GM12878 (cell line): ENCODE measurements at regions not wholly inside any gene's neighbourhood (a gene's known extent, or its start where the extent isn't known, plus 50 kb on each side); places are given as distances from the start of the nearest gene placed in this dataset.

Experiments used
- ATAC-seq: fragments of 200-7000 bp; cut with Tn5 transposase; 3 replicates; pipeline ENCODE4 v1.9.1; 2020; ENCODE audit warnings: mild to moderate bottlenecking, moderate library complexity
- BruUV-seq: library from RNA; stranded (reverse); fragments of 400-500 nt; replicated peaks from 2 replicates; lab custom pipeline; 2021; lab: Mats Ljungman, UMichigan
- CTCF ChIA-PET: fragments of 300-600 bp; sonication (Branson Sonifier 250); formaldehyde crosslinking; extraction: SDS; loops from one replicate; lab custom pipeline; 2021; ENCODE audit warnings: inconsistent platforms; lab: Yijun Ruan, JAX
- POLR2A ChIA-PET: fragments of 350-600 bp; formaldehyde crosslinking; extraction: SDS; loops from one replicate; lab custom pipeline; 2021; ENCODE audit warnings: inconsistent platforms; lab: Charles Lee
- RAD21 ChIA-PET: fragments of 300-600 bp; sonication (Branson Sonifier 250); formaldehyde crosslinking; loops from one replicate; lab custom pipeline; 2023; ENCODE audit warnings: antibody characterized with exemption; ENCODE audit not compliant: unreplicated experiment; lab: Charles Lee
- SMC1A ChIA-PET: fragments of 300-600 bp; sonication (Branson Sonifier 250); formaldehyde crosslinking; loops from one replicate; lab custom pipeline; 2023; ENCODE audit not compliant: unreplicated experiment, uncharacterized antibody; lab: Charles Lee
- DNase-seq: peaks from one replicate; pipeline ENCODE4 v3.0.0-alpha.2; 2011; ENCODE audit warnings: low read depth, low spot score
- FAIRE-seq: peaks from 3 replicates; lab custom pipeline; 2011; peaks lifted over from hg19 to GRCh38; lab: Jason Lieb, UNC
- H2AFZ ChIP-seq: 2 replicates; pipeline ENCODE4 v1.6.0; 2011; ENCODE audit warnings: low read depth, low read length, control low read depth; ENCODE audit not compliant: control insufficient read depth
- H3K27ac ChIP-seq: 2 replicates; pipeline ENCODE4 v1.5.1; 2011; ENCODE audit warnings: control low read depth; ENCODE audit not compliant: control insufficient read depth, insufficient read depth
- H3K27me3 ChIP-seq, 2 experiments: replicated peaks in 1 of 2; 2 replicates each; pipeline versions ENCODE4 v1.6.0 to v1.6.1; 2011; ENCODE audit warnings: low read length in 1 of 2; ENCODE audit not compliant: control insufficient read depth in 2 of 2, insufficient read depth in 2 of 2
- H3K36me3 ChIP-seq, 2 experiments: 2 replicates each; pipeline ENCODE4 v1.5.1; 2011; ENCODE audit warnings: low read length in 1 of 2; ENCODE audit not compliant: control insufficient read depth in 2 of 2, insufficient read depth in 2 of 2
- H3K4me1 ChIP-seq: 2 replicates; pipeline ENCODE4 v1.6.1; 2011; ENCODE audit warnings: mild to moderate bottlenecking, low read length, moderate library complexity, mixed read lengths; ENCODE audit not compliant: control insufficient read depth, insufficient read depth
- H3K4me2 ChIP-seq: 2 replicates; pipeline ENCODE4 v1.6.0; 2011; ENCODE audit warnings: control low read depth; ENCODE audit not compliant: control insufficient read depth, insufficient read depth
- H3K4me3 ChIP-seq: fragments of 200-600 bp; sonication (generic); 2 replicates; pipeline ENCODE4 v1.5.1; 2016
- H3K79me2 ChIP-seq: 2 replicates; pipeline ENCODE4 v1.6.0; 2011; ENCODE audit warnings: low read length; ENCODE audit not compliant: control insufficient read depth, insufficient read depth
- H3K9ac ChIP-seq: 2 replicates; pipeline ENCODE4 v1.8.0; 2011; ENCODE audit warnings: low read length, control low read depth, mixed read lengths; ENCODE audit not compliant: control insufficient read depth, insufficient read depth
- H3K9me3 ChIP-seq: replicated peaks from 3 replicates; pipeline ENCODE4 v1.5.1; 2011; ENCODE audit warnings: mild to moderate bottlenecking, low read length; ENCODE audit not compliant: control insufficient read depth, insufficient read depth
- H4K20me1 ChIP-seq: 2 replicates; pipeline ENCODE4 v1.6.0; 2011; ENCODE audit not compliant: control insufficient read depth, insufficient read depth
- ATF3 ChIP-seq: IDR thresholded peaks from 2 replicates; pipeline ENCODE4 v1.6.1; 2011; ENCODE audit warnings: low read depth, mild to moderate bottlenecking, low read length, moderate library complexity, borderline replicate concordance; ENCODE audit errors: extremely low read depth
- BRCA1 ChIP-seq: IDR thresholded peaks from 2 replicates; pipeline ENCODE4 v1.6.1; 2011; ENCODE audit warnings: low read depth, low read length, improper control_type of control experiment
- CHD4 ChIP-seq: fragments of 200-600 bp; sonication (generic); IDR thresholded peaks from 2 replicates; pipeline ENCODE4 v1.6.1; 2016; ENCODE audit warnings: mild to moderate bottlenecking
- CREB1 ChIP-seq: IDR thresholded peaks from 2 replicates; pipeline ENCODE4 v1.6.1; 2012; ENCODE audit warnings: low read depth, mild to moderate bottlenecking, inconsistent platforms
- DPF2 ChIP-seq: fragments of 450-650 bp; IDR thresholded peaks from 2 replicates; pipeline ENCODE4 v1.6.1; 2017; ENCODE audit warnings: mild to moderate bottlenecking
- EP300 ChIP-seq, 2 experiments: fragments of 150-350 bp in 1 of 2; IDR thresholded peaks; 2 replicates each; pipeline ENCODE4 v1.6.1; 2011 to 2012; ENCODE audit warnings: low read depth in 2 of 2, low read length in 2 of 2, borderline replicate concordance in 1 of 2, improper control_type of control experiment in 1 of 2, inconsistent platforms in 1 of 2; ENCODE audit not compliant: control insufficient read depth in 1 of 2
- FOXK2 ChIP-seq: fragments of 450-650 bp; IDR thresholded peaks from 2 replicates; pipeline ENCODE4 v1.6.1; 2017; ENCODE audit warnings: mild to moderate bottlenecking, moderate library complexity
- NFYA ChIP-seq: IDR thresholded peaks from 2 replicates; pipeline ENCODE4 v1.6.1; 2011; ENCODE audit warnings: low read depth, mild to moderate bottlenecking, low read length, improper control_type of control experiment, borderline replicate concordance
- NKRF ChIP-seq: fragments of 450-650 bp; conservative IDR thresholded peaks from 2 replicates; pipeline ENCODE4 v1.6.1; 2017; ENCODE audit warnings: mild to moderate bottlenecking, moderate library complexity
- NR2F1 ChIP-seq: fragments of 450-650 bp; conservative IDR thresholded peaks from 2 replicates; pipeline ENCODE4 v1.6.1; 2017; ENCODE audit warnings: mild to moderate bottlenecking
- RAD21 ChIP-seq: IDR thresholded peaks from 2 replicates; pipeline ENCODE4 v1.6.1; 2011; ENCODE audit warnings: mild to moderate bottlenecking, low read depth, low read length, moderate library complexity; ENCODE audit not compliant: insufficient read depth
- RAD51 ChIP-seq: fragments of 450-650 bp; IDR thresholded peaks from 2 replicates; pipeline ENCODE4 v1.6.1; 2016; ENCODE audit warnings: moderate library complexity, mild to moderate bottlenecking, inconsistent platforms
- RELB ChIP-seq: fragments of 450-650 bp; IDR thresholded peaks from 2 replicates; pipeline ENCODE4 v1.6.1; 2017; ENCODE audit warnings: low read depth, mild to moderate bottlenecking, moderate library complexity
- SMC3 ChIP-seq: IDR thresholded peaks from 2 replicates; pipeline ENCODE4 v1.6.1; 2011; ENCODE audit warnings: low read length, improper control_type of control experiment, borderline replicate concordance
- TCF3 ChIP-seq: IDR thresholded peaks from 2 replicates; pipeline ENCODE4 v1.6.1; 2012; ENCODE audit warnings: low read depth, mild to moderate bottlenecking, low read length, borderline replicate concordance; ENCODE audit not compliant: insufficient read depth
- YY1 ChIP-seq: IDR thresholded peaks from 2 replicates; pipeline ENCODE4 v1.6.1; 2011; ENCODE audit warnings: low read depth, mild to moderate bottlenecking, low read length
- WGBS: methylation state at CpG from one replicate; pipeline ENCODE4 v1.1.6; 2016; ENCODE audit warnings: low lambda C conversion rate; ENCODE audit not compliant: insufficient replicate concordance, insufficient coverage; ENCODE audit errors: missing lambda C conversion rate; 5-methylcytosine and 5-hydroxymethylcytosine counted together
- in situ Hi-C: fragments of 300-500 bp; cut with MboI; formaldehyde crosslinking; loops from 9 replicates; pipeline ENCODE4 v1.14.3; 2018; ENCODE audit warnings: mixed read lengths
- intact Hi-C: fragments of 100-400 bp; cut with micrococcal nuclease; formaldehyde crosslinking; loops from one replicate; pipeline ENCODE4 v1.14.2; 2022; ENCODE audit not compliant: unreplicated experiment

GRCh38 chr15:35174948-35175347, 89.9 kb upstream of the NANOGP8 start:
- ChIA-PET POLR2A (no interaction called here), CTCF (interaction anchor here (0.6 to 0.8 kb wide), 2 partner anchors 84 to 195 kb away, joined by 3 read pairs; no protein-coding TSS in a partner anchor), RAD21 (interaction anchor here (0.8 kb wide), 1 partner anchor 16 kb away, joined by 3 read pairs; no protein-coding TSS in a partner anchor), SMC1A (interaction anchor here (1.1 kb wide), 1 partner anchor 270 kb away, joined by 4 read pairs; no protein-coding TSS in a partner anchor)
- Histone ChIP-seq H4K20me1 (no peaks in the 10 kb centered on the region), H3K4me1 (no peaks in the 10 kb centered on the region), H3K79me2 (no peaks in the 10 kb centered on the region), H3K36me3 (no peaks in the 10 kb centered on the region), H3K4me2 (no peak overlapping the region), H3K9ac (no peak overlapping the region), H3K27me3 (no peaks in the 10 kb centered on the region), H3K4me3 (no peak overlapping the region), H2AFZ (no peak overlapping the region), H3K9me3 (no peaks in the 10 kb centered on the region), H3K27ac (no peak overlapping the region)
- DNase-seq (no peak), FAIRE-seq (peak; percentile 54), ATAC-seq (no peak)
- WGBS: 53% methylated on average over 3 of the region's 3 CpGs
- intact Hi-C loops (no loop called here), in situ Hi-C loops (no loop called here)
- BruUV-seq: no TSS peak
- TF ChIP-seq NR2F1 (no peak), RAD51 (no peak), NKRF (no peak), TCF3 (no peak), NFYA (no peak), CREB1 (no peak), FOXK2 (no peak), YY1 (no peak), ATF3 (no peak), RELB (no peak), SMC3 (no peak), BRCA1 (no peak), RAD21 (no peak), CHD4 (no peak), EP300 (IDR thresholded peaks at IDR 0.05; ENCODE audit: borderline replicate concordance in 1 of 2, control insufficient read depth in 1 of 2, low read depth in 2 of 2, low read length in 2 of 2) (no peak), DPF2 (no peak)
